BJ (cell line): ENCODE measurements at regions not wholly inside any gene's neighbourhood (a gene's known extent, or its start where the extent isn't known, plus 50 kb on each side); places are given as distances from the start of the nearest gene placed in this dataset.

Experiments used
- CTCF ChIA-PET: fragments of 350-600 bp; formaldehyde crosslinking; extraction: SDS; loops from one replicate; lab custom pipeline; 2021; ENCODE audit warnings: antibody characterized with exemption, inconsistent platforms; lab: Yijun Ruan, JAX
- POLR2A ChIA-PET: fragments of 300-600 bp; sonication (Branson Sonifier 250); formaldehyde crosslinking; extraction: SDS; loops from one replicate; lab custom pipeline; 2021; ENCODE audit warnings: antibody characterized with exemption; lab: Charles Lee
- DNase-seq: peaks from one replicate; pipeline ENCODE4 v3.0.0-alpha.2; 2011; ENCODE audit warnings: low read depth
- H3K27me3 ChIP-seq: 2 replicates; pipeline ENCODE4 v1.6.0; 2011; ENCODE audit warnings: low read length; ENCODE audit not compliant: control insufficient read depth, insufficient read depth
- H3K36me3 ChIP-seq: 2 replicates; pipeline ENCODE4 v1.5.1; 2011; ENCODE audit warnings: low read length; ENCODE audit not compliant: control insufficient read depth, insufficient read depth
- H3K4me3 ChIP-seq: 2 replicates; pipeline ENCODE4 v1.5.1; 2011; ENCODE audit warnings: low read depth, mild to moderate bottlenecking, control low read depth, low read length
- CTCF ChIP-seq: IDR thresholded peaks from 2 replicates; pipeline ENCODE4 v1.5.1; 2011; ENCODE audit warnings: low read depth, mild to moderate bottlenecking, control low read depth, inconsistent platforms, low read length, moderate library complexity; ENCODE audit not compliant: insufficient read depth

GRCh38 chr6:126848119-126848518 lies 270.4 kb upstream of the RSPO3 start:
- no peaks in the 10 kb centered on the region for H3K27me3 ChIP-seq
- POLR2A ChIA-PET: no interaction called here
- TF ChIP-seq CTCF: no peak
- DNase-seq: no peak
- H3K36me3 ChIP-seq: no peaks in the 10 kb centered on the region
- CTCF ChIA-PET: interaction anchor here (1.3 kb wide), 1 partner anchor 10 kb away, joined by 3 read pairs; no protein-coding TSS in a partner anchor
- H3K4me3 ChIP-seq: no peak overlapping the region

GRCh38 chr6:126867641-126868040 lies 250.8 kb upstream of the RSPO3 start:
- no peaks in the 10 kb centered on the region for H3K36me3 ChIP-seq
- no peak for DNase-seq
- H3K4me3 ChIP-seq: no peak overlapping the region
- CTCF ChIA-PET: no interaction called here
- no peak for TF ChIP-seq CTCF
- H3K27me3 ChIP-seq: no peaks in the 10 kb centered on the region
- POLR2A ChIA-PET: no interaction called here

GRCh38 chr6:126873351-126873750 lies 245.1 kb upstream of the RSPO3 start:
- ChIA-PET POLR2A (no interaction called here), CTCF (no interaction called here)
- Histone ChIP-seq H3K27me3 (no peaks in the 10 kb centered on the region), H3K4me3 (no peak overlapping the region), H3K36me3 (no peaks in the 10 kb centered on the region)
- TF ChIP-seq CTCF: no peak
- DNase-seq: no peak

- CTCF ChIA-PET: no interaction called here
- DNase-seq: no peak
- Histone ChIP-seq H3K36me3 (no peaks in the 10 kb centered on the region), H3K27me3 (no peaks in the 10 kb centered on the region), H3K4me3 (no peak overlapping the region)
- POLR2A ChIA-PET: no interaction called here
- TF ChIP-seq CTCF: no peak
Measured at GRCh38 chr6:126873791-126874190, 244.7 kb upstream of the RSPO3 start.

GRCh38 chr6:126876446-126876845 lies 242.0 kb upstream of the RSPO3 start:
- no peaks in the 10 kb centered on the region for H3K36me3 ChIP-seq
- no peak for TF ChIP-seq CTCF
- no peak overlapping the region for H3K4me3 ChIP-seq
- POLR2A ChIA-PET: no interaction called here
- CTCF ChIA-PET: no interaction called here
- no peak for DNase-seq
- no peaks in the 10 kb centered on the region for H3K27me3 ChIP-seq
